ENCODE measurements at regions not wholly inside any gene's neighbourhood (a gene's known extent, or its start where the extent isn't known, plus 50 kb on each side); places are given as distances from the start of the nearest gene placed in this dataset.

DNA sequence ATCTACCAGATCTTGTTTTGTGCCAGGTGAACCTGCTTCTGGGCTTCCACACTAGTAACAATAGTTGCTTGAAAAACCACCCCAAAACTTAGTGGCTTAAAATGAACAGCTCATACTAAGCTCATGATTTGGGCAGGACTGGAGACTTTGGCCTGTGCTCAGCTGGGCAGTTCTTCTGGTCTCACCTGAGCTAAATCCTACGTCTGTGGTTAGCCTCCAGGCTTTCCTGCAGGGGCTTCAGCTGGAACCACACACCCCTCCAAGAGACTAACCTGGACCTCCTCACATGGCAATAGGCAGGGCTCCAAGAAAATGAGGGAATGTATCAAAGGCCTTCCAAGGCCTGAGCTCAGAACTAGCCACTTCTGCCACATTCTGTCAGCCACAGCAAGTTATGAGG is 144.1 kb downstream of the CD8B2 start:
- ChIA-PET CTCF (no interaction called here), POLR2A (no interaction called here)
- Mint-ChIP-seq H3K9me3 (peaks cover 10% of the 10 kb centered on the region), H3K27me3 (peaks cover 4% of the 10 kb centered on the region), H3K27ac (no peak overlapping the region), H3K36me3 (ENCODE audit: low read depth) (no peaks in the 10 kb centered on the region), H3K4me1 (ENCODE audit: low read depth) (no peaks in the 10 kb centered on the region), H3K4me3 (no peak overlapping the region)
- ATAC-seq (no peak), DNase-seq (no peak)
- TF ChIP-seq CTCF (IDR thresholded peaks at IDR 0.05): no peak
- intact Hi-C loops (cut with micrococcal nuclease): no loop called here

DNA sequence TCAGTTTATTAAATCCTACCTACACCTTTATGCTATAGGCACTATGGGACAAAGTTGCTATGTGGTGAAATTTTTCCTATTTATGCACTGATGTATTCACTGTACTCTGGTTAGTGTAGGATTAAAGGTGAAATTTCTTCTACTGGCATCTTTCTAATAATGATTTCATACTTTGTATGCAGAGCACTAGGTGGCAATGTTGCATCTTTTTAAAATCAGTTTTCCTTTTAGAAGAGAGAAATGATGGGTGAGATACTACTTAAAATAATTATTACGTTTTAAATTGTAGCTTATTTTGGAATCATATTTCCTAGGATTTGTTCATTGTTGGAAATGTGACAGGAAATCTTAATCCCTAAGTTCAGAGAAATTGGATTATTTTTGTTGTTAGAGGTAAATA is 150.9 kb downstream of the CD8B2 start:
- TF ChIP-seq CTCF (IDR thresholded peaks at IDR 0.05): peak; percentile 36
- Mint-ChIP-seq H3K4me1 (ENCODE audit: low read depth) (no peaks in the 10 kb centered on the region), H3K4me3 (no peak overlapping the region), H3K9me3 (no peaks in the 10 kb centered on the region), H3K36me3 (ENCODE audit: low read depth) (no peaks in the 10 kb centered on the region), H3K27ac (no peak overlapping the region), H3K27me3 (peaks cover 1% of the 10 kb centered on the region)
- ChIA-PET POLR2A (no interaction called here), CTCF (interaction anchor here (0.7 to 0.8 kb wide), 2 partner anchors 41 to 1025 kb away, joined by 3 to 4 read pairs; no protein-coding TSS in a partner anchor)
- no peak for DNase-seq
- intact Hi-C loops (cut with micrococcal nuclease): no loop called here
- no peak for ATAC-seq

- Mint-ChIP-seq H3K4me1 (ENCODE audit: low read depth) (no peaks in the 10 kb centered on the region), H3K36me3 (ENCODE audit: low read depth) (no peaks in the 10 kb centered on the region), H3K9me3 (no peaks in the 10 kb centered on the region), H3K27ac (no peak overlapping the region), H3K27me3 (peaks cover 1% of the 10 kb centered on the region), H3K4me3 (no peak overlapping the region)
- CTCF ChIA-PET: interaction anchor here (0.7 to 0.8 kb wide), 2 partner anchors 42 to 1024 kb away, joined by 3 to 4 read pairs; no protein-coding TSS in a partner anchor
- TF ChIP-seq CTCF (IDR thresholded peaks at IDR 0.05): no peak
- no peak for DNase-seq
- POLR2A ChIA-PET: no interaction called here
- intact Hi-C loops (cut with micrococcal nuclease): no loop called here
- ATAC-seq: no peak
Measured at GRCh38 chr2:106638580-106638979, 151.4 kb downstream of the CD8B2 start.

GRCh38 chr2:106642679-106643078 is 155.5 kb downstream of the CD8B2 start:
- intact Hi-C loops (cut with micrococcal nuclease): no loop called here
- POLR2A ChIA-PET: no interaction called here
- Mint-ChIP-seq H3K36me3 (ENCODE audit: low read depth) (no peaks in the 10 kb centered on the region), H3K4me3 (no peak overlapping the region), H3K4me1 (ENCODE audit: low read depth) (no peaks in the 10 kb centered on the region), H3K9me3 (no peaks in the 10 kb centered on the region), H3K27ac (no peak overlapping the region), H3K27me3 (peaks cover 1% of the 10 kb centered on the region)
- DNase-seq: no peak
- ATAC-seq: no peak
- no peak for TF ChIP-seq CTCF (IDR thresholded peaks at IDR 0.05)
- CTCF ChIA-PET: interaction anchor here (1.4 to 1.6 kb wide), 2 partner anchors 10 to 22 kb away, joined by 3 read pairs; no protein-coding TSS in a partner anchor

GRCh38 chr2:106644623-106645022 is 157.5 kb downstream of the CD8B2 start:
- POLR2A ChIA-PET: no interaction called here
- Mint-ChIP-seq H3K36me3 (ENCODE audit: low read depth) (no peaks in the 10 kb centered on the region), H3K27me3 (peaks cover 3% of the 10 kb centered on the region), H3K4me1 (ENCODE audit: low read depth) (no peaks in the 10 kb centered on the region), H3K27ac (no peak overlapping the region), H3K9me3 (no peaks in the 10 kb centered on the region), H3K4me3 (no peak overlapping the region)
- DNase-seq (no peak), ATAC-seq (no peak)
- CTCF ChIA-PET: no interaction called here
- no peak for TF ChIP-seq CTCF (IDR thresholded peaks at IDR 0.05)
- intact Hi-C loops (cut with micrococcal nuclease): no loop called here
